ENCODE measurements at regions not wholly inside any gene's neighbourhood (a gene's known extent, or its start where the extent isn't known, plus 50 kb on each side); places are given as distances from the start of the nearest gene placed in this dataset.
"Not testable (repeated sequence)": the region's sequence is repeated elsewhere in the genome, so short reads cannot be mapped to it uniquely, and the experiment has no call there.

GRCh38 chr10:30527623-30528428 lies 93.8 kb downstream of the MAP3K8 start:
- no peaks in the 10 kb centered on the region for H3K27me3 ChIP-seq (ENCODE audit: insufficient read depth, poor library complexity, severe bottlenecking)
- TF ChIP-seq CTCF (IDR thresholded peaks at IDR 0.05; ENCODE audit: insufficient read depth, low read length) = no peak
- TF ChIP-seq SPI1 (IDR thresholded peaks at IDR 0.05; ENCODE audit: borderline replicate concordance, low read depth) = no peak
- no peak for TF ChIP-seq REST (IDR thresholded peaks at IDR 0.05; ENCODE audit: insufficient replicate concordance, low read depth)
- DNase-seq (ENCODE audit: low read depth in 1 of 2, low spot score in 1 of 2) = no peak
- no peak overlapping the region for H3K4me3 ChIP-seq (replicated peaks; ENCODE audit: insufficient read depth, low read length)
- H3K27ac ChIP-seq (replicated peaks) = peak overlapping the region; percentile 23; the same call in 1 of the 2 replicates

- not testable (repeated sequence) for H3K27me3 ChIP-seq (ENCODE audit: insufficient read depth, poor library complexity, severe bottlenecking); H3K4me3 ChIP-seq (replicated peaks; ENCODE audit: insufficient read depth, low read length); H3K27ac ChIP-seq (replicated peaks); DNase-seq (ENCODE audit: low read depth in 1 of 2, low spot score in 1 of 2)
Measured at GRCh38 chr10:30522661-30523078, 88.7 kb downstream of the MAP3K8 start.

- no peak for TF ChIP-seq GABPA (IDR thresholded peaks at IDR 0.05; ENCODE audit: low read depth)
- no peak for TF ChIP-seq CTCF (IDR thresholded peaks at IDR 0.05; ENCODE audit: insufficient read depth, low read length)
- TF ChIP-seq POLR2AphosphoS5 (IDR thresholded peaks at IDR 0.05; ENCODE audit: low read depth) = no peak
- TF ChIP-seq SPI1 (IDR thresholded peaks at IDR 0.05; ENCODE audit: borderline replicate concordance, low read depth) = no peak
- no peak for TF ChIP-seq REST (IDR thresholded peaks at IDR 0.05; ENCODE audit: insufficient replicate concordance, low read depth)
- no peak overlapping the region for H3K27ac ChIP-seq (replicated peaks)
Measured at GRCh38 chr10:30518907-30519306, 84.9 kb downstream of the MAP3K8 start.

More at GRCh38 chr10:30518907-30519306, 84.9 kb downstream of the MAP3K8 start:
- H3K4me3 ChIP-seq (replicated peaks; ENCODE audit: insufficient read depth, low read length) = no peak overlapping the region
- no peaks in the 10 kb centered on the region for H3K27me3 ChIP-seq (ENCODE audit: insufficient read depth, poor library complexity, severe bottlenecking)
- no peak for DNase-seq (ENCODE audit: low read depth in 1 of 2, low spot score in 1 of 2)
